CD4-positive, CD25-positive, alpha-beta regulatory T cell (primary cell): ENCODE measurements at regions not wholly inside any gene's neighbourhood (a gene's known extent, or its start where the extent isn't known, plus 50 kb on each side); places are given as distances from the start of the nearest gene placed in this dataset.

ENCODE experiments used
- ATAC-seq, 2 donors: fragments of 150-1000 bp; cut with Tn5 transposase; one replicate each; pipeline ENCODE4 v1.10.0; 2021; ENCODE audit warnings: low read depth in 2 of 2, moderate number of reproducible peaks in 2 of 2, moderate library complexity in 1 of 2
- DNase-seq, 3 donors: peaks; one replicate each; pipeline versions ENCODE4 v3.0.0 to v3.0.0-alpha.2; 2012 to 2022; ENCODE audit warnings: mixed read lengths in 1 of 3
- H3K27ac ChIP-seq: one replicate; pipeline ENCODE4 v1.7.0; 2013; ENCODE audit warnings: mild to moderate bottlenecking, low read length; ENCODE audit not compliant: insufficient read depth, poor library complexity, severe bottlenecking
- H3K27me3 ChIP-seq: one replicate; pipeline ENCODE4 v1.7.0; 2013; ENCODE audit warnings: low read length; ENCODE audit not compliant: control insufficient read depth, insufficient read depth
- H3K36me3 ChIP-seq: one replicate; pipeline ENCODE4 v1.7.0; 2013; ENCODE audit warnings: mild to moderate bottlenecking, low read length, moderate library complexity; ENCODE audit not compliant: control insufficient read depth, insufficient read depth
- H3K4me1 ChIP-seq: 2 replicates; pipeline ENCODE4 v1.7.0; 2013; ENCODE audit warnings: mild to moderate bottlenecking, low read length; ENCODE audit not compliant: insufficient read depth, control insufficient read depth, poor library complexity, severe bottlenecking
- H3K4me3 ChIP-seq: one replicate; pipeline ENCODE4 v1.7.0; 2013; ENCODE audit warnings: low read depth, mild to moderate bottlenecking, low read length, moderate library complexity
- H3K9me3 ChIP-seq, 2 experiments: 1 replicate in 1 of 2; 2 replicates in 1 of 2; pipeline ENCODE4 v1.7.0; 2013; ENCODE audit warnings: low read length in 2 of 2, mild to moderate bottlenecking in 1 of 2, moderate library complexity in 1 of 2; ENCODE audit not compliant: control insufficient read depth in 2 of 2
- H3K27ac Mint-ChIP-seq, 3 donors: one replicate each; pipeline ENCODE4 v1.8.0; 2020 to 2022; ENCODE audit warnings: mild to moderate bottlenecking in 3 of 3, mixed read lengths in 3 of 3, moderate library complexity in 2 of 3
- H3K27me3 Mint-ChIP-seq: one replicate; pipeline ENCODE4 v1.8.0; 2022; ENCODE audit warnings: mild to moderate bottlenecking, mixed read lengths
- H3K36me3 Mint-ChIP-seq: one replicate; pipeline ENCODE4 v1.8.0; 2020; ENCODE audit warnings: mixed read lengths
- H3K4me1 Mint-ChIP-seq, 4 donors: one replicate each; pipeline ENCODE4 v1.8.0; 2020 to 2022; ENCODE audit warnings: mixed read lengths in 4 of 4, mild to moderate bottlenecking in 1 of 4
- H3K4me3 Mint-ChIP-seq, 4 donors: one replicate each; pipeline ENCODE4 v1.8.0; 2020 to 2022; ENCODE audit warnings: mild to moderate bottlenecking in 4 of 4, mixed read lengths in 4 of 4, moderate library complexity in 3 of 4
- H3K9me3 Mint-ChIP-seq, 7 donors: one replicate each; pipeline ENCODE4 v1.8.0; 2020 to 2022; ENCODE audit warnings: mixed read lengths in 7 of 7, mild to moderate bottlenecking in 3 of 7, moderate library complexity in 2 of 7

- Mint-ChIP-seq H3K27me3 (no peaks in the 10 kb centered on the region), H3K36me3 (no peaks in the 10 kb centered on the region), H3K4me3 (no peak overlapping the region), H3K4me1 (no peaks in the 10 kb centered on the region), H3K9me3 (peaks cover 2 to 27% (median 9%) of the 10 kb centered on the region in 7 donors), H3K27ac (no peak overlapping the region)
- Histone ChIP-seq H3K27ac (no peak overlapping the region), H3K4me1 (no peaks in the 10 kb centered on the region), H3K4me3 (no peak overlapping the region), H3K27me3 (no peaks in the 10 kb centered on the region), H3K9me3 (no peaks in the 10 kb centered on the region), H3K36me3 (no peaks in the 10 kb centered on the region)
- ATAC-seq (no peak), DNase-seq (no peak)
Measured at GRCh38 chr11:43071338-43071737, 240.5 kb upstream of the API5 start.

- H3K4me1 ChIP-seq = no peaks in the 10 kb centered on the region
- no peaks in the 10 kb centered on the region for H3K27me3 Mint-ChIP-seq
- no peak overlapping the region for H3K4me3 Mint-ChIP-seq
Measured at GRCh38 chr11:43072096-43072495, 239.7 kb upstream of the API5 start.

GRCh38 chr11:43072911-43073310 lies 238.9 kb upstream of the API5 start:
- peaks cover 2 to 27% (median 7%) of the 10 kb centered on the region in 7 donors for H3K9me3 Mint-ChIP-seq
- ATAC-seq (no peak), DNase-seq (no peak)
- no peaks in the 10 kb centered on the region for H3K27me3 Mint-ChIP-seq
- H3K36me3 Mint-ChIP-seq = no peaks in the 10 kb centered on the region
- no peak overlapping the region for H3K4me3 Mint-ChIP-seq
- H3K4me1 Mint-ChIP-seq = no peaks in the 10 kb centered on the region
- H3K27ac Mint-ChIP-seq = no peak overlapping the region
- Histone ChIP-seq H3K4me3 (no peak overlapping the region), H3K4me1 (no peaks in the 10 kb centered on the region), H3K9me3 (no peaks in the 10 kb centered on the region), H3K36me3 (no peaks in the 10 kb centered on the region), H3K27ac (no peak overlapping the region), H3K27me3 (no peaks in the 10 kb centered on the region)

More at GRCh38 chr11:43072096-43072495, 239.7 kb upstream of the API5 start:
- Mint-ChIP-seq H3K27ac (no peak overlapping the region), H3K9me3 (peaks cover 2 to 27% (median 9%) of the 10 kb centered on the region in 7 donors), H3K36me3 (no peaks in the 10 kb centered on the region), H3K4me1 (no peaks in the 10 kb centered on the region)
- no peak for ATAC-seq
- H3K9me3 ChIP-seq = no peaks in the 10 kb centered on the region
- H3K27ac ChIP-seq = no peak overlapping the region
- no peaks in the 10 kb centered on the region for H3K27me3 ChIP-seq
- DNase-seq = no peak
- no peaks in the 10 kb centered on the region for H3K36me3 ChIP-seq
- no peak overlapping the region for H3K4me3 ChIP-seq

- DNase-seq = no peak
- Histone ChIP-seq H3K27ac (no peak overlapping the region), H3K36me3 (no peaks in the 10 kb centered on the region), H3K4me1 (no peaks in the 10 kb centered on the region), H3K4me3 (no peak overlapping the region), H3K27me3 (no peaks in the 10 kb centered on the region), H3K9me3 (no peaks in the 10 kb centered on the region)
- Mint-ChIP-seq H3K27me3 (no peaks in the 10 kb centered on the region), H3K27ac (no peak overlapping the region), H3K9me3 (peaks cover 2 to 23% (median 7%) of the 10 kb centered on the region in 7 donors), H3K36me3 (no peaks in the 10 kb centered on the region), H3K4me3 (no peak overlapping the region), H3K4me1 (no peaks in the 10 kb centered on the region)
- ATAC-seq = no peak
Measured at GRCh38 chr11:43074810-43075209, 237.0 kb upstream of the API5 start.

- Histone ChIP-seq H3K36me3 (no peaks in the 10 kb centered on the region), H3K9me3 (no peaks in the 10 kb centered on the region), H3K27ac (no peak overlapping the region), H3K27me3 (no peaks in the 10 kb centered on the region), H3K4me1 (no peaks in the 10 kb centered on the region), H3K4me3 (no peak overlapping the region)
- H3K4me1 Mint-ChIP-seq = no peaks in the 10 kb centered on the region
- no peak overlapping the region for H3K27ac Mint-ChIP-seq
- H3K9me3 Mint-ChIP-seq = peaks cover 0 to 9% (median 2%) of the 10 kb centered on the region in 7 donors
- H3K4me3 Mint-ChIP-seq = no peak overlapping the region
- ATAC-seq (no peak), DNase-seq (no peak)
- no peaks in the 10 kb centered on the region for H3K27me3 Mint-ChIP-seq
- H3K36me3 Mint-ChIP-seq = no peaks in the 10 kb centered on the region
Measured at GRCh38 chr11:43101113-43101512, 210.7 kb upstream of the API5 start.

- no peaks in the 10 kb centered on the region for H3K36me3 ChIP-seq
- Mint-ChIP-seq H3K4me3 (no peak overlapping the region), H3K27me3 (no peaks in the 10 kb centered on the region), H3K9me3 (peaks cover 0 to 8% (median 2%) of the 10 kb centered on the region in 7 donors), H3K4me1 (no peaks in the 10 kb centered on the region), H3K27ac (no peak overlapping the region), H3K36me3 (no peaks in the 10 kb centered on the region)
- DNase-seq = no peak
- H3K4me1 ChIP-seq = no peaks in the 10 kb centered on the region
- no peaks in the 10 kb centered on the region for H3K9me3 ChIP-seq
- H3K27me3 ChIP-seq = no peaks in the 10 kb centered on the region
- H3K27ac ChIP-seq = no peak overlapping the region
- no peak overlapping the region for H3K4me3 ChIP-seq
- no peak for ATAC-seq
Measured at GRCh38 chr11:43116071-43116470, 195.7 kb upstream of the API5 start.

GRCh38 chr11:43119275-43119970 lies 192.4 kb upstream of the API5 start:
- Mint-ChIP-seq H3K36me3 (no peaks in the 10 kb centered on the region), H3K27me3 (no peaks in the 10 kb centered on the region), H3K9me3 (peaks cover 0 to 8% (median 0%) of the 10 kb centered on the region in 7 donors), H3K27ac (no peak overlapping the region), H3K4me3 (no peak overlapping the region), H3K4me1 (no peaks in the 10 kb centered on the region)
- ATAC-seq (no peak), DNase-seq (no peak)
- Histone ChIP-seq H3K27ac (no peak overlapping the region), H3K9me3 (no peaks in the 10 kb centered on the region), H3K36me3 (no peaks in the 10 kb centered on the region), H3K27me3 (no peaks in the 10 kb centered on the region), H3K4me3 (no peak overlapping the region), H3K4me1 (no peaks in the 10 kb centered on the region)

- peaks cover 0 to 6% (median 0%) of the 10 kb centered on the region in 7 donors for H3K9me3 Mint-ChIP-seq
- Histone ChIP-seq H3K27me3 (no peaks in the 10 kb centered on the region), H3K9me3 (no peaks in the 10 kb centered on the region), H3K4me1 (no peaks in the 10 kb centered on the region), H3K36me3 (no peaks in the 10 kb centered on the region), H3K27ac (no peak overlapping the region), H3K4me3 (no peak overlapping the region)
- no peak for DNase-seq
- H3K4me3 Mint-ChIP-seq = no peak overlapping the region
- no peaks in the 10 kb centered on the region for H3K27me3 Mint-ChIP-seq
- H3K4me1 Mint-ChIP-seq = no peaks in the 10 kb centered on the region
- no peak for ATAC-seq
- no peak overlapping the region for H3K27ac Mint-ChIP-seq
- no peaks in the 10 kb centered on the region for H3K36me3 Mint-ChIP-seq
Measured at GRCh38 chr11:43122546-43122945, 189.2 kb upstream of the API5 start.
